GM18951 (cell line): ENCODE measurements at regions not wholly inside any gene's neighbourhood (a gene's known extent, or its start where the extent isn't known, plus 50 kb on each side); places are given as distances from the start of the nearest gene placed in this dataset.

Source experiments
- POLR2A ChIP-seq: IDR thresholded peaks from 4 replicates; pipeline ENCODE4 v1.6.1; 2011; ENCODE audit warnings: mild to moderate bottlenecking; ENCODE audit not compliant: insufficient read length, insufficient read depth; ENCODE audit errors: extremely low read depth
- in situ Hi-C: fragments of 300-500 bp; cut with MboI; formaldehyde crosslinking; loops from one replicate; pipeline ENCODE4 v1.12.0; 2022; ENCODE audit warnings: low sequenced_read_pairs, mixed read lengths, inconsistent platforms; ENCODE audit not compliant: unreplicated experiment

DNA sequence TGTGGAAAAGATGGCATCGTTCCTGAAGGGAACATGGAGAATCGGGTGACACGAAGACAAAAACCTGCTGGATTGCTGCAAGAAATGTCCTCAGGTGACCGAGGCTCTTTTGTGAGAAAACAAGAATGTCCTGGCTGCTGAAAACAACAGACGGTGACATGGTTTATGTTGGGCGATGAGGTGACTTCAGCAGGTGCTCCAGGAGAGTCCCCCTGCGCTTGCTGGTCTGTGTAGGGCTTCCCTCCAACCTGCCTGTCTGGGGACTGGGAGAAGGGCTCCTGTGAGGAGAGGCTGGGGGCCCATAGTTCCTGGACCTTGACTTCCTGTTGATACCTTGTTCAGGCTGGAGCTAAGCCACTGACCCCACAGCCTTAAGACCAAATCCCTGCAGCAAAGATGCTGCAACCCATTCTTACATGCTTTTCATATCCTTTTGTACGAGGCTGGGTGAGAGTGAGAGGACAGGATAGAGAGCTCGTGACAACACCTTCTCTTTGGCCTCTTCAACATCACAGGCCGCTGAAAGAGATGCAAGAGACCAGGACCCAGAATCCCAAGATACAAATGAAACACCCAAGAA is 134.8 kb downstream of the CD83 start:
- in situ Hi-C loops: no loop called here
- TF ChIP-seq POLR2A: no peak

DNA sequence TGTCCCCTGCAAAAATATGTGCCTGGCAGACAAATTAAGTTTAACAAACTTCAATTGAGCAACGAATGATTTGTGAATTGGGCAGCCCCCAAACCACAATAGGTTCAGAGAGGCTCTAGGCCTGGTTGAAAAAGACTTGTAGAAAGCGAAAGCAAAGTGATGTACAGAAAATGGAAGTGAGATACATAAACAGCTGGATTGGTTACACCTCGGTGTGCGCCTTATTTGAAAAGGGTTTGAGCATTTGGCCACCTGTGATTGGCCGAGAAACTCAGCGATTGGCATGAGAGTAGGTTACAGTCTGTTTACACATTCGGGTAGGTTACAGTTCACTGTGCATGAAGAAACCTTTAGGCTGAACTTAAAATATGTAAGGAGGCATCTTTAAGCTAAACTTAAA is 136.9 kb downstream of the CD83 start:
- in situ Hi-C loops: no loop called here
- no peak for TF ChIP-seq POLR2A

DNA sequence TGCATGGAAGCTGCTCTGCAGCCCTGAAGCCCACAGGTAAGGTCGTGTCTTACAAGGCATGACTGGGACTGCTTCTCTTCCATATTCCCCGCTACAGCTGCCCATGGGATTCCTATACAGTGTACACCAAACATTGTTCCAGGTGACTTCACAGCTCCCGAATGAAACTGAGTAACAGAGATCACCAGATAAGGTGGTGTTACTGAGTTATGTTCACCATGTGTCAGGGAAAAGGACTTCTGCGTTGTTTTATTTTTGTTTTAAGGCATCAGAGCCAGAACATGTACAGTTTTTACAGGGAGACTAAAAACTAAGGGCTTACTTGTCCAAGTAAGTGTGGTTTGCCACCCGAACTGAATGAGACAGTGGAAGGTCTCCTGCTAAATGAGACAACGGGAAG is 138.3 kb downstream of the CD83 start:
- TF ChIP-seq POLR2A: no peak
- in situ Hi-C loops: no loop called here

DNA sequence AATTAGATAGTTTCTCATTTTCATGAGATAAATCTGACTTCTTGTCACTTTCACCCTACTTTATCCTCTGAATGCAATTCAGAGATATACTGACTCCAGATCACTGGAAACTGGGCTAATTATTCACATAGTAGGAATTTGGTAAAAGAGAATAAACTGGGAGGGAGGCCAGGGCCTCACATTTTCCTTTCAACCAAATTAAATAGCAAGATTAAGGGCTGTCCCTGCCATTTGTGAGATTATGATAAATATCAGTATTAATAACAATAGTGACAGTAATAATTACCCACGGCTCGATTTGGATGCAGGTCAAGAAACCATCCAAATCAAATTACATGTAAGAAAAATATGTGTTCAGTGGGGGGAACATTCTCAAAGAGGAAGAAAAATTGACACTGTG is 140.5 kb downstream of the CD83 start:
- in situ Hi-C loops: no loop called here
- no peak for TF ChIP-seq POLR2A

DNA sequence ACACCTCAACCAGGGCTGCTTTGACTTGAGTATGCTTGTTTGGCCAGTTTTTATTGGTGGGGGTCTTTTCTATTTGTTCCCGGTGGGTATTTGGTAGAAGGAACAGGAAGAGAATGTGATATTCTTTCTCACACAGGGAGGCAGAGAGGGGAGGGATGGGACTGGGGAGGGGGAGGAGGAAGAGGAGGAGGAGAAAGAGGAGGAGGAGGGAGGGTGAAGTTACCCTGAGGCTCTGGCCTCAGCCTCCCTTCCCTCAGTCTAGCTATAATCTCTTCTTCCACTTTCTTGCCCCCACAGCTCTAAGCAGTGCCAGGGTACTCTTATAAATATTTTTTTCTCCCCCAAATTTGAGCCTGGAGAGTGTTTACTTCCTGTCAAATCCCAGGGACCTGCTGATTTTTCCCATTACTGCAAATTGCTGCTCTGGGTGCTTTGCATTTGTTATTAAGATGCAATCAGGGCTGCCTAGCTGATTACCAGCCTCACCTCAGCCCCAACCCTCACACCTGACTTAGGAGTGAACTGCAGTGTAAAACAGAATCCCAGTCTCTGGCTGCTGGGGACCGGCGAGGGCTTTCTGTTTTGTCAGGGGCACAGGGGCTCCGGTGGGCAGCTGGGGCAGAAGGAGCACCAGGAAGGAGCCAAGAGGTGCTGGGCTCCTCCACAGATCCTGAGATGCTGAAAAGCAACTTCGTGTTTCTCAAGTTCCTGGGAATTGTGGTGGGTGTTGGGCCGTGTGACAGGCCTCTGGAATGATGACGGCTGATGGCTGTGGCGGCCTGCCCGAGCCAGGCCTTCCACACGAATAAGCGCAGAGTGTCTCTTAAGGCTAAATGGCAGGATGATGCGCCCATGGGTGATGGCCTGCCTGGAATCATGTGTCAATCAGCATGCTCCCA is 141.4 kb downstream of the CD83 start:
- in situ Hi-C loops: no loop called here

DNA sequence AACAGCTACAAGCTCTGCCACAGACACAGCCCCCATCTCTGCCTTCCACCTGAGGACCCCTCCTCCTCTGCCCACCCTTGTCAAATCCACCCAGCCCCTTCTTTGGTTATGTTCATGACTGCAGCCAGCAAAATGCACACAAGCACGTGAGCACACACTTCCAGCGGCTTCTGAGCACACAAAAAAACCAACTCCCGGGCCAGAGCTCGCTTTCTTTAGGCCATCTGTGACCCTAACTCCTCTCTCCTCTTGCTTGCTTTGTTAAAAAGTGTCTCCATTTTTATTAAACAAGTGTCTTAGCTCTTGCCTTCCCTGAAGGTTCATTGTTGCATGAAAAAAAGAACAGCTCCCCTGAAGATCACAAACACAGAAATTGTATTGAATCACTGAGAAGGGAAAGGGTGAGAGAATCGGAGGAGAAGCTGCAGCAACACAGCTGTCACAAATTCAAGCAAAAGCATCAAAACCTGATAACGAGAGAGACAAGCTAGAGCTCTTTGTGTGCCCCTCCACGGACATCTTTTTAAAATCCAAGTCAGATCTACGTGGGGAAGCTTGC is 142.1 kb downstream of the CD83 start:
- in situ Hi-C loops: no loop called here
- TF ChIP-seq POLR2A: no peak

More for the DNA sequence above, 141.4 kb downstream of the CD83 start:
- TF ChIP-seq POLR2A: no peak

DNA sequence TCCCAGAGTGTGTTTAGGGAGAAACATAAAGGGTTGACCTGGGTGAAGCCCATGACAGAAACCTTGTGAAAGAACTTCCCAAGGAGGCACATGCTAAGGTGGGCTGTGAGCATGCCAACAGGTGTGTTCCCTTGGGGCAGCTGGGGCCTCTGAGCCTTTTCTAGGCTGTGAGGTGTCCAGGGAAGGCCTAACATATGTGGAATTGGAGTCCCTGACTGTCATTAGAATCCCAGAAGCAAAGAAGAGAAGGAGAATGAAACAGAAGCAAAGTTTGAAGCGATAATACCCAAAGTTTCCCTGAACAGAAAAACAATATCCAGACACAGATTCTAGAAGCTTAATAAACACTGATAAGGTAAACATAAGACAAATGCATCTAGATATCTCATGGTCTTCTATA is 143.3 kb downstream of the CD83 start:
- in situ Hi-C loops: no loop called here
- no peak for TF ChIP-seq POLR2A

DNA sequence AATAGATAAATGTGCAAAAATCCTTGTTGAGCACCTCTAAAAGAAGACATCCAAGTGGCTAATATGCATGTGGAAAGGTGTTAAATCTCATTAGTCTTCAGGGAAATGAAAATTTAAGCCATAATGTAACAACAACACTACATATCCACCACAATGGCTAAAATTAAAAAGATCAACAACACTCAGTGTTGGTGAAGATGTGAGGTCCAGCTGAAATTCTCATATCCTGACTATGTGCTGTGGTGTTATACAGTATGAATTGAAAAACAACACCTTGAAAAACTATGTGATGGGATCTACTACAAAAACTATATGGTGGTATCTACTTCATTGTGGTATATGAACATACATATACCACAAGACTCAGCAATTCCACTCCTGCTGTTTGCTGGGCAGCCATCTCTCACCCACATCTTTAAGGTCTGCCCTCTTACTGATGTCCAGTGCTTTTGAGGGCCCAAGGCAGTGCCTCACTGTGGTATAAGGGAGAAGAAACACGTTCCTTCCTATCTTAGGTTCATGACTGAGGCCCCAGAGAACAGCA is 146.4 kb downstream of the CD83 start:
- in situ Hi-C loops: no loop called here
- TF ChIP-seq POLR2A: no peak

DNA sequence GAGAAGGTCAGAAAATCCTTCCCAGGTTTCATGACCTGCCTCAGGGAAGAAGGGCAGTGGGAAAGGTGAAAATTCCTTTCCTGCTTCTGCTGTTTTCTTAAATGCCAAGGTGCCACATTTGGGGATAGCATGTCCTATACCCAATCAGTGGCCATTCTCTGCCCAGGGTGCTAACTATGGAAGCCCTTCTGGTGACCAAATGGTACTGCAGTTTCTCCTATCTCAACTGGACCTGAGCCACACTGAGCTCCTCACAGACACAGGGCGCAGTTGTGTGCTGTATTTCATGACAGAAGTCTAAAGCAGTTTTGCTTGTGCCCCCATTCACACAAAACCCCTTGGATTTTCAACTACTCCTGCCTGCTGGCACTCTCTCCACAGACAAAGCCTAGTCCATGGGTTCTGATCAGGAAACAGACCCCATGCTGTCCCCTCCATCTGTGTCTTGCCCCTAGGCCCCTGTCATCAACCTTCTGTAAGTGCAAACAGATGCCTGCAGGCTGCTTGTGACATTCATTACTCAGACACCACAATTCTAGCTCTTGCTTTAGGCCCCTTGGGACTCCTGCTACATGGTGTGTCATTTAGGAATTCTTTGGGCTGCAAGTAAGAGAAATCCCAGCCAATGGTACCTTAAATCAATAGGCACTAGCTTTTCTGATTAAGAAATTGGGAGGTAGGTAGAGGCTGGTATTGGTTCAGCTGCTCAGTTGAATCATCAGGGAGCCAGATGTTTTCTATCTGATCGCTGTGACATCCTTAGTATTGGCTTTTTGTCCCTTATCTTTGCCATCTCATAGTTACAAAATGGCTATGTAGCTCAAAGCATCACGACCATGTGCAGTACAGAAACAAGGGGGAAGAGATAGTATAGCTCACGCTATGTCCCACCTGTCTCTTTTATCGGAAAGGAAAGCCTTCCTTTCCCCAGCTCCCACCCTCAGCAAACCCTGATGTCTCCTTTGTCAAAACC is 147.8 kb downstream of the CD83 start:
- no peak for TF ChIP-seq POLR2A
- in situ Hi-C loops: no loop called here

DNA sequence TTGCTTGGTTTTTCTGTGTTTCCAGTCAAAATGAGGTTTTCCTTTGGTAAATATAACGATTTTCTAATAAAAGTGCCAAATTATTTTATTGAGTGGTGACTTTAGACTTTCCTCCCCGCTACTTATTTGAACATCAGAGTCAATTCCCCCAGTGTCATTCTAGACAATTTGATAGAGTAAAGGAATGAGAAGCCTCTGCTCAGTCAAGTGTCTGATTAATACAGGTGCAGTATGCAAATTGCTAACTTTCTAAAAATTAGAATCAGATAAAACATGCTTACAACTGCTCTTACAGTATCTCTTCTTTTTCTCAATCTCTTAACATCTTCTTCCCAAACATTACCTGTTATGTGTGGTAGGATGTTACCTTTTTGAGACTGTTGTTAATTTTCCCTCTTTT is 148.7 kb downstream of the CD83 start:
- in situ Hi-C loops: no loop called here
- TF ChIP-seq POLR2A: no peak

DNA sequence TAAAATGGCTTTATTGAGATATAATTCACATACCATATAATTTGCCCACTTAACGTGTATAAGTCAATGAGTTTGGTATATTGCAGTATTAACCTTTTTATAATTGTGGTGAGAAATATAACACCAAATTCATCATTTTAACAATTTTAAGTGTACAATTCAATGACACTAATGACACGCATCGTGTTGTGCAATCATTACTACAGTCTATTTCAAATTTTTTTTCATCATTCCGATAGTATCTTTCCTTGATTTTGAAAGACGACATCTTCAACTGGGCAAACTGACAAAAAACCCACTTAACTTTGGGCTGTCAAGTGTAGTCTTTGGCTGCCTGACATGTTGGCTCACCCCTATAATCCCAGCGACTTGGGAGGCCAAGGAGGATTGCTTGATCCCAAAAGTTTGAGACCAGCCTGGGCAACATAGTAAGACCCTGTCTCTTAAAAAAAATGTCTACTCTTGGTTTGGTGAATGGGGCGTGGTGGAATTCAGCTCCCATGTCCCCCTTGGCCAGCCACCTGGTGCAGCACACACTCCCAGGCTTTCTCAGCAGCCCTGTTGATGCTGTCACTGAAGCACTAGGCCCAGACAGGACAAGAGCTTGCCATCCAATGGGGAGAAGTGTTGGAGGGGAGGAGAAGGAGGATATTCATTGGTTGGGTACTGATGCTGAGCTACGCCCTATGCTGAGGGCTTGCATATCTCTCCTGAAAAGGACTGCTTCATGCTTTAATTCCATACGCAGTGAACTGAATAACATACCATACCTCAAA is 150.5 kb downstream of the CD83 start:
- TF ChIP-seq POLR2A: no peak
- in situ Hi-C loops: no loop called here

DNA sequence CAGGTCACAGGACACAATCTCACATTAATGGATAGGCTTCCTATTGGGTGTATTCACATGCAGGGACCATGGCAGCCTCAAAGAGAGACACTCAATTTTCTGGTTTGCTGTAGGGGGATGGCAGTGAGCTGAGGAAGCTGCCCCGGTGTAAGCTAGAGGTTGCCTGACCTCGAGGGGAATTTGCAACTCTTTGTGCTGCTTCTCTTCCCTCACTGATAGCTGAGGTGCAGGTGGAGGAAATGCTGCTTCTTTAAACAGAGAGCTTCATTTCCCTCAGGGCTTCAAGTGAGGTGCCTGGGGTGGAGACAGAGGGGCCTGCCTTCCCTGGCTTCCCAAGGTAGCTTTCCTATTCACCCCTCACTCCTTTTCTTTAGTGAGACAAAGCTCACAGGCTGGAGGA is 151.9 kb downstream of the CD83 start:
- in situ Hi-C loops: no loop called here
- no peak for TF ChIP-seq POLR2A
